Neural crest cell (in vitro differentiated cells): ENCODE measurements at regions not wholly inside any gene's neighbourhood (a gene's known extent, or its start where the extent isn't known, plus 50 kb on each side); places are given as distances from the start of the nearest gene placed in this dataset.

Experiments used
- DNase-seq: peaks from one replicate; pipeline ENCODE4 v3.0.0; 2021; ENCODE audit warnings: low read depth, mixed read lengths, low spot score
- H3K27ac Mint-ChIP-seq: one replicate; pipeline ENCODE4 v1.8.0; 2021; ENCODE audit warnings: mild to moderate bottlenecking, mixed read lengths; ENCODE audit not compliant: unreplicated experiment
- H3K27me3 Mint-ChIP-seq: 2 replicates; pipeline ENCODE4 v1.8.0; 2021; ENCODE audit warnings: low read depth, mild to moderate bottlenecking, mixed read lengths
- H3K36me3 Mint-ChIP-seq: 2 replicates; pipeline ENCODE4 v1.8.0; 2021; ENCODE audit warnings: low read depth, mild to moderate bottlenecking, mixed read lengths
- H3K4me1 Mint-ChIP-seq: 2 replicates; pipeline ENCODE4 v1.8.0; 2021; ENCODE audit warnings: mixed read lengths
- H3K4me3 Mint-ChIP-seq: one replicate; pipeline ENCODE4 v1.8.0; 2021; ENCODE audit warnings: mild to moderate bottlenecking, mixed read lengths
- H3K9me3 Mint-ChIP-seq: 2 replicates; pipeline ENCODE4 v1.8.0; 2021; ENCODE audit warnings: mixed read lengths
- CTCF ChIP-seq: fragments of 200-600 bp; sonication (generic); conservative IDR thresholded peaks from 2 replicates; pipeline ENCODE4 v1.5.0; 2021; ENCODE audit warnings: antibody characterized with exemption, mild to moderate bottlenecking

DNA sequence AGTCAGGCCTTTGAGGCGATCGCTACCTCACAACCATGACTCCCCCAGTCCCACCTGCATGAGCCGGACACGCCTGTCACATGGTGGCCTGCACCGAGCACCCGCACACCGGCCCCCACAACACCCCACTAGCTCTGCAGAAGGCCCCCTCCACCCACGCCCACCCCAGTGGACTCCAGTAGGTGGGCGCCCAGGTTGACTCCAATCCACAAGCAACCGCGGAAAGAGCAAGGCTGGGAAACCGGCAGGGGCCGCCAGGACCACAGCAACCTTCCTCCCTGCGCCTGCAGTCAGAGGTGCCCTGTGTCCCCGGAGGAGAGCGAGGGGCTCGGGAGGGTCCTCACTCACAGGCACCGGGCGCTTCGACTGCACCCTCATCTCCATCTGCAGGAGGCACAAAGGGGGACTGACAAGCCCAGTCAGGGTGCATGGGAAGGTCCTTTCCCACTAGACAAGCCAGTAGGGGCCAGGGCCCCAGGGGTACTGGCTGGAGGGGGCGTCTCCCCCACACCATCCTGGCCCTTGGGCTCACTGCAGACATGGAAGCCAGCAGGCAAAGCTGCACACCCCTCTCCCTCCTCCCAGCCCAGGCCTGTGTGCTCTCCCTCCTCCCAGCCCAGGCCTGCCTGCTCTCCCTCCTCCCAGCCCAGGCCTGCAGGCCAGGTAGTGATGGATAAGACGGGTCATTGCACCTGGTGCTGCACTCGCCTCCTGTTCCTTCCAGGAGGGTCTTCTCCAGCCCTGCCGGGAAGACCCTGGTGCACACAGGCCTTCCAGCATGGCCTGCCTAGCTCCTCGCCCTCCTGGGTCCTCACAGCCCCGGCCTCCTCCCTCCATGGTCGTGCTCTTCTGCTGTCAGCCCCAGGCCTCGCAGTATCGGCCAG, 137.2 kb downstream of the DLL1 start:
- Mint-ChIP-seq H3K4me3 (no peak overlapping the region), H3K9me3 (no peaks in the 10 kb centered on the region), H3K4me1 (peaks cover 29% of the 10 kb centered on the region), H3K27ac (no peak overlapping the region), H3K36me3 (no peaks in the 10 kb centered on the region), H3K27me3 (peaks cover 7% of the 10 kb centered on the region)
- no peak for DNase-seq
- no peak for TF ChIP-seq CTCF

DNA sequence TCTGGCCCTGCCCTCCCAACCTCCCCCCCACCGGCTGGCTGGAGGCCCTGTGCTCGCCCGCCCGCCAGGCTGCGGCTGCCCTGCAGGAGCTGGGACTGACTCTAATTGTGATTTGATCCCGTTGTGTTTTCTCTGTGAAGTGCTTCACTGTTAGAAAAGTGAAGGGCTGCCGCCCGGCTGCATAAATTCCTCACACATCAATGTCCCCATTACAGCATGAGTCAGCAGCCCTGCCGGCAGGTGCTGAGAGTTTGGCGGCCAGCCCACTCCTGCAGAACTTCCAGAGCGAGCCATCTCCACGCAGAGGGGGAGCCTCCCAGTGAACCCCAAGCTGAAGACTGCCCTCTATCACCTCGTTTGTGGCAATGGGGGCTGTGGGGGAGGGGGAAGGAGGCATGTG, 137.9 kb downstream of the DLL1 start:
- peaks cover 36% of the 10 kb centered on the region for H3K4me1 Mint-ChIP-seq
- no peak for DNase-seq

GRCh38 chr6:170152124-170152926, 138.6 kb downstream of the DLL1 start:
- peak; percentile 29 for DNase-seq
- no peaks in the 10 kb centered on the region for H3K36me3 Mint-ChIP-seq
- peak overlapping the region; percentile 60 for H3K27ac Mint-ChIP-seq
- H3K4me1 Mint-ChIP-seq = peaks cover 40% of the 10 kb centered on the region
- H3K4me3 Mint-ChIP-seq = peak overlapping the region; percentile 6
- peaks cover 16% of the 10 kb centered on the region for H3K27me3 Mint-ChIP-seq
- TF ChIP-seq CTCF = no peak
- no peaks in the 10 kb centered on the region for H3K9me3 Mint-ChIP-seq

More for the DNA sequence above, 137.9 kb downstream of the DLL1 start:
- Mint-ChIP-seq H3K36me3 (no peaks in the 10 kb centered on the region), H3K4me3 (no peak overlapping the region), H3K27me3 (peaks cover 12% of the 10 kb centered on the region), H3K9me3 (no peaks in the 10 kb centered on the region), H3K27ac (peak overlapping the region; percentile 87)
- no peak for TF ChIP-seq CTCF

- H3K9me3 Mint-ChIP-seq = no peaks in the 10 kb centered on the region
- H3K4me3 Mint-ChIP-seq = no peak overlapping the region
- H3K4me1 Mint-ChIP-seq = peaks cover 40% of the 10 kb centered on the region
- no peak for TF ChIP-seq CTCF
- no peak overlapping the region for H3K27ac Mint-ChIP-seq
- H3K36me3 Mint-ChIP-seq = no peaks in the 10 kb centered on the region
- H3K27me3 Mint-ChIP-seq = peaks cover 18% of the 10 kb centered on the region
- no peak for DNase-seq
Observed at GRCh38 chr6:170151804-170152123, 139.1 kb downstream of the DLL1 start.

DNA sequence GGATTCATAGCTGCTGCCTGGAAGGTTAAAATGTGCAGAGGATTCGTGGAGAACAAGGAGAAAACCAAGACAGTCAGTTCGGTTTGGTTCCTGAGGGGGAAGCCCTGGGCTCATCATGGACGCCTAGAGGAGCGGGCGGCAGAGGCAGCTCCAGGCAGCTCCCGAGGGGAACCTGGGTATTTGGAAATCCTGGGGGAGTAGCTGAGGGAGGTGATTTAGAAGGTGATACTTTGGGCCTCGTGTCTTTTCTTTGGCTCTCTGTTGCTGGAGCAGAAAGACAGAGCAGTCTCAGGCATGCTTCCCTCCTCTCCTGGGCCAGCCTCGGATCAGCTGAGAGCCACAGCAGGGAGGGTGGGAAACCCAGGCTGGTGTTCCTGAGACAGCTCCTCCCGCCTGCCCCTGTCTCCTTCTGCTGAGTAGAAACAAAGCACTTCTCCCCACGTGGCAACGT, 139.5 kb downstream of the DLL1 start:
- no peak for DNase-seq
- TF ChIP-seq CTCF = no peak
- Mint-ChIP-seq H3K27ac (no peak overlapping the region), H3K9me3 (no peaks in the 10 kb centered on the region), H3K4me3 (no peak overlapping the region), H3K36me3 (no peaks in the 10 kb centered on the region), H3K27me3 (peaks cover 20% of the 10 kb centered on the region), H3K4me1 (peaks cover 40% of the 10 kb centered on the region)
